ENCODE measurements at regions not wholly inside any gene's neighbourhood (a gene's known extent, or its start where the extent isn't known, plus 50 kb on each side); places are given as distances from the start of the nearest gene placed in this dataset.

DNA sequence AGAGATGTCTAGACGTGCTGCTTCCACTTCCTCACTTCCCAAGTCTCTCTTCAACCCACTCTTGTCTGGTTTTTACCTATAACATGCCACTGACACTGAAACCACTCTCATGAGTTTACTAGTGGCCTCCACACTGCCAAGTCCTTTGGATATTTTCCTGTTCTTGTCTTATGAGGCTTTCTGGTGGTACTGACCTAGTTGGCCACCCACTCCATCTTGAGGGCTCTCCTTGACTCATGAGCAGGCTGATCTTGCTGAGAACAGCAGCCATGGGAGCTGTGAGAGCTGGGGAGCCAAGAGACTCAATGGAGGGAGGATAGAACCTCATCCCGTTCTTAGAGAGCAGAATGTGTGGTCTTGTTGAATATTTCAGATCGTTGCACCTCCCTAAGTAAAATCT is 283.4 kb upstream of the PRDM1 start:
- H3K27ac ChIP-seq, result no peak overlapping the region
- POLR2A ChIA-PET (ENCODE audit: low non-redundant PET), result no interaction called here
- no peak for DNase-seq (ENCODE audit: low spot score)
- TF ChIP-seq, protein P1, sequence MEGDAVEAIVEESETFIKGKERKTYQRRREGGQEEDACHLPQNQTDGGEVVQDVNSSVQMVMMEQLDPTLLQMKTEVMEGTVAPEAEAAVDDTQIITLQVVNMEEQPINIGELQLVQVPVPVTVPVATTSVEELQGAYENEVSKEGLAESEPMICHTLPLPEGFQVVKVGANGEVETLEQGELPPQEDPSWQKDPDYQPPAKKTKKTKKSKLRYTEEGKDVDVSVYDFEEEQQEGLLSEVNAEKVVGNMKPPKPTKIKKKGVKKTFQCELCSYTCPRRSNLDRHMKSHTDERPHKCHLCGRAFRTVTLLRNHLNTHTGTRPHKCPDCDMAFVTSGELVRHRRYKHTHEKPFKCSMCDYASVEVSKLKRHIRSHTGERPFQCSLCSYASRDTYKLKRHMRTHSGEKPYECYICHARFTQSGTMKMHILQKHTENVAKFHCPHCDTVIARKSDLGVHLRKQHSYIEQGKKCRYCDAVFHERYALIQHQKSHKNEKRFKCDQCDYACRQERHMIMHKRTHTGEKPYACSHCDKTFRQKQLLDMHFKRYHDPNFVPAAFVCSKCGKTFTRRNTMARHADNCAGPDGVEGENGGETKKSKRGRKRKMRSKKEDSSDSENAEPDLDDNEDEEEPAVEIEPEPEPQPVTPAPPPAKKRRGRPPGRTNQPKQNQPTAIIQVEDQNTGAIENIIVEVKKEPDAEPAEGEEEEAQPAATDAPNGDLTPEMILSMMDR (conservative IDR thresholded peaks at IDR 0.05; ENCODE audit: low read depth), result no peak
- CTCF ChIA-PET, result no interaction called here

- ChIA-PET POLR2A (ENCODE audit: low non-redundant PET) (no interaction called here), CTCF (interaction anchor here (0.9 kb wide), 1 partner anchor 12 kb away, joined by 3 read pairs; no protein-coding TSS in a partner anchor)
- TF ChIP-seq, protein P1 (conservative IDR thresholded peaks at IDR 0.05; ENCODE audit: low read depth), result no peak
- H3K27ac ChIP-seq, result no peak overlapping the region
- DNase-seq (ENCODE audit: low spot score), result no peak
These were observed 285.3 kb upstream of the PRDM1 start for GRCh38 chr6:105800871-105801270.

DNA sequence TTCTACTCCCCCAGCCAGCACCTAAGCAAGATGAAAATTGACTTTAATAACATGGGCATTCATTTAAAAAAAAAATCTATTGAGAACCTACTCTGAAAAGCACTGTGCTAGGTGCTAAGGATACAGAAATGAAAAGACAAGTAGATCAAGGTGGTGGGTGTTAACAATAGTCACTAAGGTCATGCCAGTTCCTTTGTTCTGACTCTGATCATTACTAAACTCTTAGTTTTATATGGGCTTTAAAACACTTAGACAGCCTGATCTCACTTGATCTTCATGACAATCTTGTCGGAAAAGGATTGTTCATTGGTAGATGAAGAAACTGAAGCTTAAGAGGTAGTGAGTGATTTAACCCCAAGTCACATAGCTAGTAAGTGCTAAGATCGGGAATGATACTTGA is 285.7 kb upstream of the PRDM1 start:
- DNase-seq (ENCODE audit: low spot score), result no peak
- TF ChIP-seq, protein P1 (conservative IDR thresholded peaks at IDR 0.05; ENCODE audit: low read depth), result no peak
- ChIA-PET CTCF (interaction anchor here (0.9 kb wide), 1 partner anchor 12 kb away, joined by 3 read pairs; no protein-coding TSS in a partner anchor), POLR2A (ENCODE audit: low non-redundant PET) (no interaction called here)
- H3K27ac ChIP-seq, result no peak overlapping the region

- H3K27ac ChIP-seq, result no peak overlapping the region
- ChIA-PET POLR2A (ENCODE audit: low non-redundant PET) (no interaction called here), CTCF (interaction anchor here (0.6 kb wide), 1 partner anchor 714 kb away, joined by 4 read pairs; no protein-coding TSS in a partner anchor)
- TF ChIP-seq, protein P1 (conservative IDR thresholded peaks at IDR 0.05; ENCODE audit: low read depth), result no peak
- DNase-seq (ENCODE audit: low spot score), result no peak
These were observed 287.1 kb upstream of the PRDM1 start for GRCh38 chr6:105799056-105799455.

DNA sequence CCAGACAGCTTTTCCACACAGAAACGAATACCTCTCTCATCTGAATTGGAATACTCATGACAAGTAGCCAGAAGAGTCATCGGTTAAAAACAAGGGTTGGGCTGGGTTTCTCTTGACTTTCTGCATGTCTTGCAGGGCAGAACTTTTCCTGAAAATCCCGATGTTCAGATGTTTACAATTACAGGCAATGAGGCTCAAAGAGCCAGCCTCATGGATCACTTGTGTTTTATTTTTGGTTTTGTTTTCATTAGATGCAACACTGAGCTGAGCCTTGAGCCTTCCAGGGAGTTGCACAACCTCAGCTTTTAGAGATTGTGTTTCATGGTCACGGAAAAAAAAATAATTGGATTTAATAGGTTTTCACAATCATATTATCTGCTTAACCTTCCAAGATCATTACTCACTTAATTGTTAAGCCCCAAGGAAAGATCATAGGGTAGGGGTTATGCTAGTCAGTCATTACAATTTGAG is 288.1 kb upstream of the PRDM1 start:
- TF ChIP-seq, protein P1 (conservative IDR thresholded peaks at IDR 0.05; ENCODE audit: low read depth), result no peak
- CTCF ChIA-PET, result interaction anchor here (0.9 kb wide), 1 partner anchor 313 kb away, joined by 4 read pairs; no protein-coding TSS in a partner anchor
- POLR2A ChIA-PET (ENCODE audit: low non-redundant PET), result no interaction called here

GRCh38 chr6:105797286-105797979 is 288.7 kb upstream of the PRDM1 start:
- TF ChIP-seq, protein P1 (conservative IDR thresholded peaks at IDR 0.05; ENCODE audit: low read depth), result no peak
- ChIA-PET POLR2A (ENCODE audit: low non-redundant PET) (no interaction called here), CTCF (interaction anchor here (0.9 kb wide), 1 partner anchor 312 kb away, joined by 4 read pairs; no protein-coding TSS in a partner anchor)
- no peak overlapping the region for H3K27ac ChIP-seq
- no peak for DNase-seq (ENCODE audit: low spot score)

More for the DNA sequence above, 288.1 kb upstream of the PRDM1 start:
- H3K27ac ChIP-seq, result no peak overlapping the region
- no peak for DNase-seq (ENCODE audit: low spot score)
